ENCODE measurements at regions not wholly inside any gene's neighbourhood (a gene's known extent, or its start where the extent isn't known, plus 50 kb on each side); places are given as distances from the start of the nearest gene placed in this dataset.

- no peak for DNase-seq (ENCODE audit: extremely low read depth, low read depth)
Observed at GRCh38 chr4:89665662-89666061, 171.3 kb downstream of the SNCA start.

DNA sequence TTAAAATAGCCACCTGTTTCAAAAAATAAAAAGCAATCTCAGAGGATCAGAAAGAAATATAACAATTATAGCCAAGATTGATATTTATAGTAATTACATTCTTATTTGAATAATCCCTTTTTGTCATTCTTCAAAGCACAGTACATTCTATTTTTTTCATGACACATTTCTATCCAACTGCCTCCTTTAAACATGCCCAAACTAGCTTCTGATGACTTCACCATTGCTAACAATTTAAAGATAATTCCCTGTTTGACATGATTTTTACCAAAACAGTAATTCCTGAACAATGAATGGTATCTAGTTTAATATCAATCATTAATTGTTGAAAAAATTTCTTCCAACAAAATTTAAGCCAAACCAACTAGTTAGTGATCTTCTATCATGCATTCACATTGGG, 172.4 kb downstream of the SNCA start:
- no peak for DNase-seq (ENCODE audit: extremely low read depth, low read depth)

GRCh38 chr4:89661173-89661899, 175.6 kb downstream of the SNCA start:
- DNase-seq (ENCODE audit: extremely low read depth, low read depth): peak; percentile 45

- no peak for DNase-seq (ENCODE audit: extremely low read depth, low read depth)
Observed at GRCh38 chr4:89660444-89661172, 176.4 kb downstream of the SNCA start.

DNA sequence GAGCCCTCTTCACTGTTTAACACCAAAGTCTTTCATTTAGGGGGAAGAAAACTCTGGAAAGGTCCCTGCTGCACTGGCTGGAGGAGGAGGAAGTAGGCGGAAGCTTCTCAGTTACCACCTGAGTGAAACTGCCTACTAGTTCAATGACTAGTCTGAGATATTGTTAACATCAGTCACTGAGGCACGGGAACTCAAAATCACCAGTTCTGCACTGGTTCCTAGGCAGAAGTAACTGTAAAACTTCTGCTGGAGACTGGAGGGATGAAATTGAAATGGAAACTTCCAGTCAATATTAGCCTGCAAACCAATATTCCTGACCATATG, 178.3 kb downstream of the SNCA start:
- DNase-seq (ENCODE audit: extremely low read depth, low read depth): no peak

DNA sequence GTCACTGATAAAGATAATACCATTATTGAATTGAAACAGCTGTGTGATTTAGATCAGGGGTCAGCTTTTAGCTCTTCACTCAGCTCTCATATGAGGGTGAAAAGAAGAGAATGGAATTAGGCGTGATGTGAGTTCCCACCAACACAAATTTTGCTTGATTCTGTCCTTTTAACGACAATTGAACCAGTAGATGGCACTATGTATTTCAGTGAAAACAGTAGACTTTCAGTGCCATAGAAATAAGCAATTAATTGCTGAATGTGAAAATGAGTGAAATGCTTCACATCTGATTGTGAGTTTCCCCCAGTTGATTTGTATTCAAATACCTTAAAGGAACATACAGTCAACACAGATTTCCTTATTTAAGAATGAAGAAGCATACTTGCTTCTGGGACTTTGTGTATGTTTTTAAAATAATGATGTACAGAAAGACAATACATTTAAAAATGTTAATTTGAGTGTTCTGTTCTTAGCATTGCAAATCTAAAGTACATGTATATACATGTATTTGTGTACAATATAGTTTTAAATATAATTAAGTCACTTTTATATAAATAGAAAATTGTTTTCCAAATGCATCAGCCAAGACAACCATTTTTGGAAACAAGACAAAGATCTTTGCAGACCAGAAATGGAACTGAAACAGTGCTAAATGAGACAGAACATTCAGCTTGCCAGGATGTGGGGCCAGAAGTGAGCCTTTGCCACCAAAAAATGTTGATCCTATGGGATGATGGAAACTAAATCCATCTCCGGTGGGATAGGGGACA, 178.8 kb downstream of the SNCA start:
- DNase-seq (ENCODE audit: extremely low read depth, low read depth): peak; percentile 26

DNA sequence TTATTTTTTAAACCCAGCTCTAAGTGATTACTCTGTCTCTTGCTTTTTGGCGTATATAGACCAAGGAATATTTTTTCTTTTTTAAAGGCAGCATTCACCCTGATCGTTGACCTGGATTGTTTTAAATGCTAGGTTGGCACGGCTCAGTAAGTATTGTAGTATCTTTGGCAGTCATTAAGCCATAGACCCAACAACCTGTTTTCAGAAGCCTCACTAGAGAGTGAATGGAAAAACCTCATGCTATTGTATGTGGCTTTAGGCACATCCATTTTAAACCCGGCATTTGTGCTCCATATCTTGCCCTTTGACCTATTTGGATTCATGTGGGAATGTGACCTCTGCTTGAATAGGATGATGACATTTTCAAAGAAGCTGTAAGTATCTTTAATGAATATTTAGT, 183.9 kb downstream of the SNCA start:
- no peak for DNase-seq (ENCODE audit: extremely low read depth, low read depth)

GRCh38 chr4:89645482-89645881, 191.5 kb downstream of the SNCA start:
- no peak for DNase-seq (ENCODE audit: extremely low read depth, low read depth)

DNA sequence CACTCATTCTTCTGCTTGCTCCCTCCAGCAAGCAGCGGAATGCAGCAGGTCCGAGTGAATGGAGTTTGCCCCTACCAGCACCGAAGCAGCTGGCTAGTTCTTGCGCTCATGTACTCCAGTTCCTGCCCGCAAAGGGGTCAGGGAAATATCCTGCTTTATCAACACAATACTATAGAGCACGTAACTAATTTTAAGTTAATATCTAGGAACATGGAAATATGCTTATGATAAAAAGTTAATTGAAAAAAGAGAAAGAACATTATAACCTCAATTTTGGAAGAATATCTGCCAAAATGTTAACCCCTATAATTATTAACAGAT, 195.6 kb downstream of the SNCA start:
- no peak for DNase-seq (ENCODE audit: extremely low read depth, low read depth)

- DNase-seq (ENCODE audit: extremely low read depth, low read depth): peak; percentile 31
Observed at GRCh38 chr4:89640620-89641366, 196.2 kb downstream of the SNCA start.

DNA sequence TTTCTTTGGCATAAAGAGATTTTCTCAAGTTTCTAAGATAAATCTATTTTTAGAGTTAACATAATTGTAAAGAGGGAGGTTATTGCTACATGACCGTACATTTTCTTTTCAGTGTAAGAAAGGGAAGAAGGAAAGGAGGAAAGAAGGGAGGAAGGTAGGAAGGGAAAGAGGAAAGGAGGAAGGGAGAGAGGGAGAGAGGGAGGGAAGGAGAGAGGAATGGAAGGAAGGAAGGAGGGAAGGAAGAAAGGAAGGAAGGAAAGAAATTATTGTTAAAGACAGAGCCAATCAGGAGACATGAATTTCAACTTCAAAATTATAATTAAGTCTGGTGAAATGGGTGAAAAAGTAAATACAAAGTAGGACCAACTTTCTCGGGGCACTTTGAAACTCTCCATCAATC, 197.6 kb downstream of the SNCA start:
- DNase-seq (ENCODE audit: extremely low read depth, low read depth): no peak

DNA sequence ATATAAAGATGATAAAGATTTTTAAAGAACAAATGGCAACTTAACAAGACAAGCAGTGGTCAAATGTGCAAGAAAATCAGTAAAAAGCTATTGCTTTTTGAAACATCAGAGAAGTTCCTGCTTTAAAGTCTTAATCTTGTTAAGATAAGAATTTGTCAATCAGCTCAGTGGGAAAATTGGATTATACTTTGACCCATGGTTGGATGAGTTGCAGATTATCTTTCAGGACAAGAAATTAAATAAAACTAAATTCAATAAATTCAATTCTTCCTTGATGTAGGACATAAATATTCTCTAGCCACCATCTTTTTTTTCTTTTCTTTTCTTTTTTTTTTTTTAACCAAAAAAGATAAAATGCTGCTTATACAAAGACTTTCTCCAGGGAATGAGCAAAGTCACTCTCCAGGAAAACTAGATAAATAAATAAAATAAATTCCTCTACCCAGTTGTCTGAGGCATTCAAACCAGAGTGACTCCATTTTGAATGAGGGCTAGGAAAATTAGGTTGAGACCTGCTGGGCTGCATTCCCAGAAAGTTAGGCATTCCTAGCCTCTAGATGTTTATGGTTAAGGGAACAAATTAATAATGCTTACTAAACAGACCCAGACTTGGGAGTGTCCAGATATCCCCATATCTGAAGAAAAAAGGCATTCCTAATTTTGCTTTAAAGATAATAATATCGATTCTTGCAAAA, 211.2 kb downstream of the SNCA start:
- no peak for DNase-seq (ENCODE audit: extremely low read depth, low read depth)

- DNase-seq (ENCODE audit: extremely low read depth, low read depth): no peak
Observed at GRCh38 chr4:89619206-89619962, 217.6 kb downstream of the SNCA start.

GRCh38 chr4:89618151-89618550, 218.8 kb downstream of the SNCA start:
- no peak for DNase-seq (ENCODE audit: extremely low read depth, low read depth)

DNA sequence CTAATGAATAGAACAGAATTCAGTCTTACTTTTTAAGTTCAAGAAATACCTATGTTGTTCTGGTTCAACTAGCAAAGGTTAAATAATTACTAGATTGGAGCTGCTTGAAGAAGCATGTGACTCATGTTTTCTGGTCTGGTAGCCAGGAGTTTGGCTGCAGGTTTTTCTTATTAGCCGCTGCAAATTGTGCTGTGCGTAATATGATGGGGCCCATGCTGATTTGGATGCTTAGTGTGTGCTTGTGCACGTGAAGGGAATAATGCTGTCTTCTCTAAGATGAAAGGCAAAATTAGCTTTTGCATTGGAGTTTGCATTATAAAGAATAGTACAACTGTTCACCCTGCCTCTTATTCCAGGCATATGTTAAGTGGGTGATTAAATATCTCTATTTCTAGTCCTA, 219.6 kb downstream of the SNCA start:
- no peak for DNase-seq (ENCODE audit: extremely low read depth, low read depth)

DNA sequence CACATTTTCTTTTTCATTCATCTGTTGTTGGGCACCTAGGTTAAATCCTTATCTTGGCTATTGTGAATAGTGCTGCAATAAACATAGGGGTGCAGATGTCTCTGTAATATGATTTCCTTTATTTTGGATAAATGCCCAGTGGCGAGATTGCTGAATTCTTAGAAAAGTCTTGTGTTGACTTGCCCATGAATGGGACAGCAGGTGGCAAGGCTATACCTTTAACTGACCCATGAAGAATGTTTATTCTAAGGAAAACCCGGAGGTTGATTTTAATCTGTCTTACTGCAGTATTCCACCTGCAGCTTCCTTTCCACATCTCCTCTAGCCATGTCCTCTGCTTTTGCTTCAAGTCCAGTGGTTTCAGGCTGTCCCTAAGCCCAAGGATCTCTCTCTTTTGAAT, 220.6 kb downstream of the SNCA start:
- DNase-seq (ENCODE audit: extremely low read depth, low read depth): no peak

GRCh38 chr4:89615051-89615450, 221.9 kb downstream of the SNCA start:
- no peak for DNase-seq (ENCODE audit: extremely low read depth, low read depth)

- no peak for DNase-seq (ENCODE audit: extremely low read depth, low read depth)
Observed at GRCh38 chr4:89614155-89614554, 222.8 kb downstream of the SNCA start.

- DNase-seq (ENCODE audit: extremely low read depth, low read depth): no peak
Observed at GRCh38 chr4:89610236-89610635, 226.7 kb downstream of the SNCA start.

GRCh38 chr4:89609756-89610155, 227.2 kb downstream of the SNCA start:
- DNase-seq (ENCODE audit: extremely low read depth, low read depth): no peak
